K562 (cell line): ENCODE measurements at regions not wholly inside any gene's neighbourhood (a gene's known extent, or its start where the extent isn't known, plus 50 kb on each side); places are given as distances from the start of the nearest gene placed in this dataset.

Experiments
- ATAC-seq: fragments of 200-7000 bp; cut with Tn5 transposase; 3 replicates; pipeline ENCODE4 v1.9.1; 2020; ENCODE audit warnings: moderate library complexity
- BruUV-seq: library from RNA; stranded (reverse); fragments of 400-500 nt; replicated peaks from 2 replicates; lab custom pipeline; 2021; lab: Mats Ljungman, UMichigan
- CTCF ChIA-PET: fragments of 300-600 bp; formaldehyde crosslinking; extraction: SDS; loops from one replicate; lab custom pipeline; 2021; ENCODE audit warnings: low intra/inter-chr PET ratio; lab: Yijun Ruan, JAX
- POLR2A ChIA-PET: fragments of 300-600, 350-650 bp; sonication (Branson Sonifier 250); formaldehyde crosslinking; extraction: SDS; loops from one replicate; lab custom pipeline; 2021; ENCODE audit warnings: antibody characterized with exemption, inconsistent platforms; lab: Yijun Ruan, JAX
- DNase-seq, 4 experiments: peaks; one replicate each; pipeline versions ENCODE4 v3.0.0 to v3.0.0-alpha.2; 2011 to 2018; ENCODE audit warnings: low spot score in 3 of 4, mixed read lengths in 3 of 4; ENCODE audit errors: extremely low read depth in 1 of 4
- FAIRE-seq: peaks from 2 replicates; lab custom pipeline; 2011; peaks lifted over from hg19 to GRCh38; lab: Jason Lieb, UNC
- H2AFZ ChIP-seq: 2 replicates; pipeline ENCODE4 v1.6.0; 2011; ENCODE audit warnings: low read depth, low read length, control low read depth, inconsistent platforms
- H3K27ac ChIP-seq: fragments of 200-600 bp; 3 replicates; pipeline ENCODE4 v1.8.0; 2011; ENCODE audit warnings: low read depth, mild to moderate bottlenecking, control low read depth, inconsistent platforms, low read length, moderate library complexity, mixed read lengths; ENCODE audit errors: extremely low read depth
- H3K27me3 ChIP-seq, 2 experiments: fragments of 300-600 bp in 1 of 2; 2 replicates in 1 of 2; 3 replicates in 1 of 2; pipeline versions ENCODE4 v1.6.0 to v1.8.0; 2011; ENCODE audit warnings: inconsistent platforms in 2 of 2, low read length in 2 of 2, mild to moderate bottlenecking in 1 of 2, mixed read lengths in 1 of 2, moderate library complexity in 1 of 2; ENCODE audit not compliant: control insufficient read depth in 2 of 2, insufficient read depth in 2 of 2
- H3K36me3 ChIP-seq: fragments of 300-600 bp; 3 replicates; pipeline ENCODE4 v1.8.0; 2011; ENCODE audit warnings: mild to moderate bottlenecking, low read length, inconsistent platforms; ENCODE audit not compliant: control insufficient read depth, insufficient read depth
- H3K4me1 ChIP-seq, 2 experiments: fragments of 200-600 bp in 1 of 2; replicated peaks in 1 of 2; 2 replicates in 1 of 2; 3 replicates in 1 of 2; pipeline versions ENCODE4 v1.5.1 to v1.8.0; 2011; ENCODE audit warnings: inconsistent platforms in 2 of 2, low read length in 2 of 2, mild to moderate bottlenecking in 1 of 2, mixed read lengths in 1 of 2, moderate library complexity in 1 of 2; ENCODE audit not compliant: control insufficient read depth in 2 of 2, insufficient read depth in 2 of 2
- H3K4me2 ChIP-seq: 2 replicates; pipeline ENCODE4 v1.6.1; 2011; ENCODE audit warnings: low read length, control low read depth, inconsistent platforms, mixed read lengths; ENCODE audit not compliant: insufficient read depth
- H3K4me3 ChIP-seq: fragments of 200-600 bp; sonication (generic), shearing (Covaris generic); 2 replicates; pipeline ENCODE4 v1.5.1; 2016; ENCODE audit warnings: control low read depth, inconsistent platforms
- H3K79me2 ChIP-seq: fragments of 200-600 bp; 3 replicates; pipeline ENCODE4 v1.8.0; 2011; ENCODE audit warnings: low read length, inconsistent platforms; ENCODE audit not compliant: control insufficient read depth, insufficient read depth
- H3K9ac ChIP-seq, 2 experiments: 2 replicates each; pipeline versions ENCODE4 v1.6.0 to v1.6.1; 2011; ENCODE audit warnings: low read depth in 2 of 2, low read length in 2 of 2, control low read depth in 1 of 2, inconsistent platforms in 1 of 2, mild to moderate bottlenecking in 1 of 2, mixed read lengths in 1 of 2; ENCODE audit not compliant: insufficient read depth in 1 of 2
- H3K9me1 ChIP-seq: one replicate; pipeline ENCODE4 v1.6.0; 2011; ENCODE audit warnings: inconsistent platforms, mild to moderate bottlenecking, low read length, moderate library complexity; ENCODE audit not compliant: control insufficient read depth, insufficient read depth
- H3K9me3 ChIP-seq: replicated peaks from 2 replicates; pipeline ENCODE4 v1.5.1; 2011; ENCODE audit warnings: low read depth, low read length, inconsistent platforms; ENCODE audit not compliant: control insufficient read depth, insufficient read depth
- H4K20me1 ChIP-seq: replicated peaks from 2 replicates; pipeline ENCODE4 v1.6.1; 2011; ENCODE audit warnings: low read length, inconsistent platforms, mixed read lengths; ENCODE audit not compliant: control insufficient read depth, insufficient read depth
- BACH1 ChIP-seq: fragments of 200-800 bp; sonication (Bioruptor generic); IDR thresholded peaks from 2 replicates; pipeline ENCODE4 v1.6.1; 2016; ENCODE audit warnings: missing genetic modification characterization, missing compliant biosample characterization
- CBFB ChIP-seq: sonication (generic); formaldehyde crosslinking; IDR thresholded peaks from 2 replicates; pipeline ENCODE4 v1.4.0; 2020; ENCODE audit warnings: mild to moderate bottlenecking, missing genetic modification reagents
- CBX2 ChIP-seq: fragments of 200-600 bp; sonication (generic); IDR thresholded peaks from one replicate; pipeline ENCODE4 v1.6.1; 2012; ENCODE audit warnings: mild to moderate bottlenecking, low read length, inconsistent platforms; ENCODE audit not compliant: insufficient read depth, poor library complexity, severe bottlenecking
- FOXP1 ChIP-seq: sonication (generic); formaldehyde crosslinking; IDR thresholded peaks from 2 replicates; pipeline ENCODE4 v1.8.0; 2022; ENCODE audit warnings: mild to moderate bottlenecking, missing genetic modification reagents
- HNRNPUL1 ChIP-seq: fragments of 200-400 bp; formaldehyde crosslinking; IDR thresholded peaks from 2 replicates; pipeline ENCODE4 v1.6.1; 2017; ENCODE audit warnings: low read length
- HOXB6 ChIP-seq: fragments of 250-450 bp; sonication (Bioruptor Pico); IDR thresholded peaks from 2 replicates; pipeline ENCODE4 v1.5.1; 2022; ENCODE audit warnings: mild to moderate bottlenecking, borderline replicate concordance
- RCOR1 ChIP-seq, 2 experiments: IDR thresholded peaks; 2 replicates each; pipeline ENCODE4 v1.6.1; 2012; ENCODE audit warnings: low read depth in 2 of 2, low read length in 2 of 2, borderline replicate concordance in 1 of 2, improper control_type of control experiment in 1 of 2
- TBL1XR1 ChIP-seq, 2 experiments: IDR thresholded peaks; 2 replicates each; pipeline ENCODE4 v1.6.1; 2012; ENCODE audit warnings: improper control_type of control experiment in 2 of 2, low read length in 2 of 2, mild to moderate bottlenecking in 1 of 2
- ZBTB17 ChIP-seq: fragments of 450-650 bp; formaldehyde crosslinking; IDR thresholded peaks from 2 replicates; pipeline ENCODE4 v1.4.0; 2020; ENCODE audit warnings: mild to moderate bottlenecking
- ZMIZ1 ChIP-seq, 2 experiments: fragments of 150-350 bp in 1 of 2; IDR thresholded peaks; 2 replicates each; pipeline ENCODE4 v1.6.1; 2012 to 2016; ENCODE audit warnings: low read depth in 2 of 2, low read length in 2 of 2, mild to moderate bottlenecking in 1 of 2, moderate library complexity in 1 of 2
- ZNF778 ChIP-seq: fragments of 450-650 bp; formaldehyde crosslinking; IDR thresholded peaks from 2 replicates; pipeline ENCODE4 v1.4.0; 2020; ENCODE audit warnings: mild to moderate bottlenecking, moderate library complexity
- WGBS: fragments of 100-300 bp; shearing (Covaris generic); methylation state at CpG from one replicate; pipeline ENCODE4 v1.1.6; 2016; ENCODE audit warnings: low coverage, mixed read lengths; ENCODE audit not compliant: insufficient coverage; ENCODE audit errors: missing lambda C conversion rate; 5-methylcytosine and 5-hydroxymethylcytosine counted together
- in situ Hi-C: fragments of 300-500 bp; cut with MboI; formaldehyde crosslinking; loops from 4 replicates; pipeline ENCODE4 v1.15.0; 2018; ENCODE audit warnings: inconsistent platforms, mixed read lengths
- intact Hi-C: fragments of 100-400 bp; cut with micrococcal nuclease; formaldehyde crosslinking; loops from 2 replicates; pipeline ENCODE4 v1.14.2; 2022
- TF ChIP-seq, protein P1 (sequence below), 2 experiments: fragments of 450-650 bp in 1 of 2; IDR thresholded peaks; 2 replicates each; pipeline ENCODE4 v1.6.1; 2011 to 2017; ENCODE audit warnings: low read depth in 2 of 2, antibody characterized with exemption in 1 of 2, borderline replicate concordance in 1 of 2, low read length in 1 of 2, mild to moderate bottlenecking in 1 of 2, mixed read lengths in 1 of 2; ENCODE audit not compliant: control insufficient read depth in 1 of 2
- TF ChIP-seq, protein P2 (sequence below): sonication (generic); formaldehyde crosslinking; IDR thresholded peaks from 2 replicates; pipeline ENCODE4 v1.8.1; 2023; ENCODE audit warnings: mild to moderate bottlenecking, missing genetic modification reagents

GRCh38 chr1:60952612-60953111 lies 129.7 kb upstream of the NFIA start:
- ATAC-seq (no peak), DNase-seq (no peak), FAIRE-seq (no peak)
- no TSS peak for BruUV-seq
- in situ Hi-C loops (no loop called here), intact Hi-C loops (no loop called here)
- H3K27ac ChIP-seq = no peak overlapping the region
- no peaks in the 10 kb centered on the region for H3K79me2 ChIP-seq
- no peaks in the 10 kb centered on the region for H4K20me1 ChIP-seq
- ChIA-PET CTCF (no interaction called here), POLR2A (no interaction called here)
- H3K36me3 ChIP-seq = peaks cover 1% of the 10 kb centered on the region; the same call in 2 of the 3 replicates
- H3K4me3 ChIP-seq = no peak overlapping the region
- H3K27me3 ChIP-seq = no peaks in the 10 kb centered on the region
- peaks cover 5% of the 10 kb centered on the region; the same call in 1 of the 2 replicates for H3K9me3 ChIP-seq
- H3K4me2 ChIP-seq = no peak overlapping the region
- H2AFZ ChIP-seq = no peak overlapping the region
- 82% methylated on average over 10 of the region's 10 CpGs for WGBS
- H3K9me1 ChIP-seq = no peaks in the 10 kb centered on the region
- H3K9ac ChIP-seq = no peak overlapping the region
- peaks cover 0 to 5% of the 10 kb centered on the region in 2 experiments; a peak in 4 of 5 replicates for H3K4me1 ChIP-seq
- TF ChIP-seq HNRNPUL1 (no peak), ZMIZ1 (IDR thresholded peaks at IDR 0.05; ENCODE audit: low read depth in 2 of 2, low read length in 2 of 2) (no peak), TBL1XR1 (IDR thresholded peaks at IDR 0.05; ENCODE audit: low read length in 2 of 2) (no peak), CBX2 (no peak), CBFB (no peak), HOXB6 (CRISPR knock-in tag) (no peak), ZBTB17 (CRISPR knock-in tag) (no peak), FOXP1 (no peak), ZNF778 (no peak), RCOR1 (IDR thresholded peaks at IDR 0.05; ENCODE audit: borderline replicate concordance in 1 of 2, low read depth in 2 of 2, low read length in 2 of 2) (no peak), BACH1 (tag) (no peak)
- TF ChIP-seq, protein P1, sequence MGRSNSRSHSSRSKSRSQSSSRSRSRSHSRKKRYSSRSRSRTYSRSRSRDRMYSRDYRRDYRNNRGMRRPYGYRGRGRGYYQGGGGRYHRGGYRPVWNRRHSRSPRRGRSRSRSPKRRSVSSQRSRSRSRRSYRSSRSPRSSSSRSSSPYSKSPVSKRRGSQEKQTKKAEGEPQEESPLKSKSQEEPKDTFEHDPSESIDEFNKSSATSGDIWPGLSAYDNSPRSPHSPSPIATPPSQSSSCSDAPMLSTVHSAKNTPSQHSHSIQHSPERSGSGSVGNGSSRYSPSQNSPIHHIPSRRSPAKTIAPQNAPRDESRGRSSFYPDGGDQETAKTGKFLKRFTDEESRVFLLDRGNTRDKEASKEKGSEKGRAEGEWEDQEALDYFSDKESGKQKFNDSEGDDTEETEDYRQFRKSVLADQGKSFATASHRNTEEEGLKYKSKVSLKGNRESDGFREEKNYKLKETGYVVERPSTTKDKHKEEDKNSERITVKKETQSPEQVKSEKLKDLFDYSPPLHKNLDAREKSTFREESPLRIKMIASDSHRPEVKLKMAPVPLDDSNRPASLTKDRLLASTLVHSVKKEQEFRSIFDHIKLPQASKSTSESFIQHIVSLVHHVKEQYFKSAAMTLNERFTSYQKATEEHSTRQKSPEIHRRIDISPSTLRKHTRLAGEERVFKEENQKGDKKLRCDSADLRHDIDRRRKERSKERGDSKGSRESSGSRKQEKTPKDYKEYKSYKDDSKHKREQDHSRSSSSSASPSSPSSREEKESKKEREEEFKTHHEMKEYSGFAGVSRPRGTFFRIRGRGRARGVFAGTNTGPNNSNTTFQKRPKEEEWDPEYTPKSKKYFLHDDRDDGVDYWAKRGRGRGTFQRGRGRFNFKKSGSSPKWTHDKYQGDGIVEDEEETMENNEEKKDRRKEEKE (IDR thresholded peaks at IDR 0.05; ENCODE audit: borderline replicate concordance in 1 of 2, control insufficient read depth in 1 of 2, low read depth in 2 of 2, low read length in 1 of 2) = no peak
- TF ChIP-seq, protein P2, sequence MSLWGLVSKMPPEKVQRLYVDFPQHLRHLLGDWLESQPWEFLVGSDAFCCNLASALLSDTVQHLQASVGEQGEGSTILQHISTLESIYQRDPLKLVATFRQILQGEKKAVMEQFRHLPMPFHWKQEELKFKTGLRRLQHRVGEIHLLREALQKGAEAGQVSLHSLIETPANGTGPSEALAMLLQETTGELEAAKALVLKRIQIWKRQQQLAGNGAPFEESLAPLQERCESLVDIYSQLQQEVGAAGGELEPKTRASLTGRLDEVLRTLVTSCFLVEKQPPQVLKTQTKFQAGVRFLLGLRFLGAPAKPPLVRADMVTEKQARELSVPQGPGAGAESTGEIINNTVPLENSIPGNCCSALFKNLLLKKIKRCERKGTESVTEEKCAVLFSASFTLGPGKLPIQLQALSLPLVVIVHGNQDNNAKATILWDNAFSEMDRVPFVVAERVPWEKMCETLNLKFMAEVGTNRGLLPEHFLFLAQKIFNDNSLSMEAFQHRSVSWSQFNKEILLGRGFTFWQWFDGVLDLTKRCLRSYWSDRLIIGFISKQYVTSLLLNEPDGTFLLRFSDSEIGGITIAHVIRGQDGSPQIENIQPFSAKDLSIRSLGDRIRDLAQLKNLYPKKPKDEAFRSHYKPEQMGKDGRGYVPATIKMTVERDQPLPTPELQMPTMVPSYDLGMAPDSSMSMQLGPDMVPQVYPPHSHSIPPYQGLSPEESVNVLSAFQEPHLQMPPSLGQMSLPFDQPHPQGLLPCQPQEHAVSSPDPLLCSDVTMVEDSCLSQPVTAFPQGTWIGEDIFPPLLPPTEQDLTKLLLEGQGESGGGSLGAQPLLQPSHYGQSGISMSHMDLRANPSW (CRISPR knock-in tag) = no peak
